ENCODE measurements at regions not wholly inside any gene's neighbourhood (a gene's known extent, or its start where the extent isn't known, plus 50 kb on each side); places are given as distances from the start of the nearest gene placed in this dataset.

- TF ChIP-seq HDAC2 (IDR thresholded peaks at IDR 0.05; ENCODE audit: borderline replicate concordance in 1 of 2, low read depth in 2 of 2, low read length in 2 of 2) (no peak), MAFK (IDR thresholded peaks at IDR 0.05; ENCODE audit: low read depth, low read length) (no peak), BACH1 (IDR thresholded peaks at IDR 0.05; ENCODE audit: low read length) (no peak), CBX5 (IDR thresholded peaks at IDR 0.05; ENCODE audit: low read depth, low read length) (no peak), HDAC6 (IDR thresholded peaks at IDR 0.05; ENCODE audit: low read depth, low read length) (no peak), GTF2F1 (IDR thresholded peaks at IDR 0.05; ENCODE audit: borderline replicate concordance, low read depth, low read length) (no peak)
Measured at GRCh38 chr10:14422431-14422830, 91.7 kb upstream of the FRMD4A start (continued).

Measured in H1 (cell line).